DND-41 (cell line): ENCODE measurements at regions not wholly inside any gene's neighbourhood (a gene's known extent, or its start where the extent isn't known, plus 50 kb on each side); places are given as distances from the start of the nearest gene placed in this dataset.

Source experiments
- EZH2 ChIP-seq: IDR thresholded peaks from 3 replicates; pipeline ENCODE4 v1.6.1; 2012; ENCODE audit warnings: borderline replicate concordance, low read depth, mild to moderate bottlenecking, moderate library complexity, low read length, inconsistent platforms; ENCODE audit not compliant: severe bottlenecking
- TF ChIP-seq, protein P1 (sequence below): IDR thresholded peaks from 2 replicates; pipeline ENCODE4 v1.5.1; 2012; ENCODE audit warnings: borderline replicate concordance, low read length, moderate library complexity, mild to moderate bottlenecking; ENCODE audit not compliant: poor library complexity, severe bottlenecking; ENCODE audit errors: extremely low read depth

DNA sequence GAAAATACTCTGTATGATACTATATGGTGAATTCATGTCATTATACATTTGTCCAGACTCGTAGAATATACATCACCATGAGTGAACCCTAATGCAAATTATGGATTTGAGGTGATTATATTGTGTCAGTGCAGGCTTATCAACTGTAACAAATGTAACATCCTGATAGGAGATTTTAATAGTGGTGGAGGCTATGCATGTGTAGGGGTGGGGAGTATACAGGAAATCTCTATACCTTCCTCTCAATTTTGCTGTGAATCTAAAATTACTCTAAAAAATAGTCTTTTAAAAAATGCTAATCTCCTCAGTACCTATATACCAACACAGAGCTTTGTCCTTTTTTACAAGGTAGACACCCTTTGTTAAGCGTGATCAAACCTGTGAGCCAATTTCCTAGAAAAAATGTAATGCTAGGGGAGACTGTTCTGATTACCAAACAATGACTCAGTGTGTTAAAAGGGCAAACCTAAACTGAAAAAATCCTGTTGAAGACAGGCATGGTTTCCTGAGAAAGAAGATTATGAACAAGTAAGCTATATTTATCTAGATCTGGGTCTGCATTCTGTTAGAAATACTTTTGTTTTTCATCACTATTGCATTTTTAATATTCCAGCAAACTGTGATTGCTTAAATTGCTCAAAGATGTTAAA is 170.9 kb downstream of the DUSP6 start:
- TF ChIP-seq, protein P1, sequence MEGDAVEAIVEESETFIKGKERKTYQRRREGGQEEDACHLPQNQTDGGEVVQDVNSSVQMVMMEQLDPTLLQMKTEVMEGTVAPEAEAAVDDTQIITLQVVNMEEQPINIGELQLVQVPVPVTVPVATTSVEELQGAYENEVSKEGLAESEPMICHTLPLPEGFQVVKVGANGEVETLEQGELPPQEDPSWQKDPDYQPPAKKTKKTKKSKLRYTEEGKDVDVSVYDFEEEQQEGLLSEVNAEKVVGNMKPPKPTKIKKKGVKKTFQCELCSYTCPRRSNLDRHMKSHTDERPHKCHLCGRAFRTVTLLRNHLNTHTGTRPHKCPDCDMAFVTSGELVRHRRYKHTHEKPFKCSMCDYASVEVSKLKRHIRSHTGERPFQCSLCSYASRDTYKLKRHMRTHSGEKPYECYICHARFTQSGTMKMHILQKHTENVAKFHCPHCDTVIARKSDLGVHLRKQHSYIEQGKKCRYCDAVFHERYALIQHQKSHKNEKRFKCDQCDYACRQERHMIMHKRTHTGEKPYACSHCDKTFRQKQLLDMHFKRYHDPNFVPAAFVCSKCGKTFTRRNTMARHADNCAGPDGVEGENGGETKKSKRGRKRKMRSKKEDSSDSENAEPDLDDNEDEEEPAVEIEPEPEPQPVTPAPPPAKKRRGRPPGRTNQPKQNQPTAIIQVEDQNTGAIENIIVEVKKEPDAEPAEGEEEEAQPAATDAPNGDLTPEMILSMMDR: no peak
- no peak for TF ChIP-seq EZH2
